ENCODE measurements at regions not wholly inside any gene's neighbourhood (a gene's known extent, or its start where the extent isn't known, plus 50 kb on each side); places are given as distances from the start of the nearest gene placed in this dataset.

DNA sequence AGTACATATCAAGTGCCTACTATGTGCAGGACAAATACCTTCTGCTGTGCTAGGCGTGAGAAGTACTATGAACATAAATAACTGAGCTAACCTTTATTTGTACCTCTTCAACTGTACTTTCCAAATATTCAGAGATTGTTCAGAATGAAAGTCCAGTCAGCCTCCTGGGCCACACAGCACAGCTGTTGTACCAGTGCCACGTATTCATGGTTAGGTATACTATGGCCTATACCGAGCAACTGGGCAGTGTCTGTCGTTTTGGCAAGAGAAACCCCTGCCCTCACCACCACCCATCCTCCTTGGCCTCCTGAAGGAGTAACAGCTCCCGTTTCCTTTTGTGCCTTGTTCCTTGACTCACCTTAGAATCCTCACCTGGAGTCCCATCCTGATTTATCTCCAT, 53.0 kb downstream of the RASSF10 start:
- H3K9me3 ChIP-seq (ENCODE audit: control insufficient read depth, low read length), result no peaks in the 10 kb centered on the region
- no peak overlapping the region for H2AFZ ChIP-seq
- no peaks in the 10 kb centered on the region for H3K4me1 ChIP-seq
- TF ChIP-seq, protein P1, sequence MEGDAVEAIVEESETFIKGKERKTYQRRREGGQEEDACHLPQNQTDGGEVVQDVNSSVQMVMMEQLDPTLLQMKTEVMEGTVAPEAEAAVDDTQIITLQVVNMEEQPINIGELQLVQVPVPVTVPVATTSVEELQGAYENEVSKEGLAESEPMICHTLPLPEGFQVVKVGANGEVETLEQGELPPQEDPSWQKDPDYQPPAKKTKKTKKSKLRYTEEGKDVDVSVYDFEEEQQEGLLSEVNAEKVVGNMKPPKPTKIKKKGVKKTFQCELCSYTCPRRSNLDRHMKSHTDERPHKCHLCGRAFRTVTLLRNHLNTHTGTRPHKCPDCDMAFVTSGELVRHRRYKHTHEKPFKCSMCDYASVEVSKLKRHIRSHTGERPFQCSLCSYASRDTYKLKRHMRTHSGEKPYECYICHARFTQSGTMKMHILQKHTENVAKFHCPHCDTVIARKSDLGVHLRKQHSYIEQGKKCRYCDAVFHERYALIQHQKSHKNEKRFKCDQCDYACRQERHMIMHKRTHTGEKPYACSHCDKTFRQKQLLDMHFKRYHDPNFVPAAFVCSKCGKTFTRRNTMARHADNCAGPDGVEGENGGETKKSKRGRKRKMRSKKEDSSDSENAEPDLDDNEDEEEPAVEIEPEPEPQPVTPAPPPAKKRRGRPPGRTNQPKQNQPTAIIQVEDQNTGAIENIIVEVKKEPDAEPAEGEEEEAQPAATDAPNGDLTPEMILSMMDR (IDR thresholded peaks at IDR 0.05), result no peak
- no peak overlapping the region for H3K27ac ChIP-seq
- no peaks in the 10 kb centered on the region for H3K79me2 ChIP-seq
- H3K9ac ChIP-seq, result no peak overlapping the region
- H3K4me2 ChIP-seq (ENCODE audit: low read length), result no peak overlapping the region
- no peaks in the 10 kb centered on the region for H3K36me3 ChIP-seq (ENCODE audit: control insufficient read depth, insufficient read depth, low read length)
- no peak overlapping the region for H3K4me3 ChIP-seq (ENCODE audit: low read depth, low read length)
- no peaks in the 10 kb centered on the region for H3K27me3 ChIP-seq (ENCODE audit: control insufficient read depth, insufficient read depth, low read length)

DNA sequence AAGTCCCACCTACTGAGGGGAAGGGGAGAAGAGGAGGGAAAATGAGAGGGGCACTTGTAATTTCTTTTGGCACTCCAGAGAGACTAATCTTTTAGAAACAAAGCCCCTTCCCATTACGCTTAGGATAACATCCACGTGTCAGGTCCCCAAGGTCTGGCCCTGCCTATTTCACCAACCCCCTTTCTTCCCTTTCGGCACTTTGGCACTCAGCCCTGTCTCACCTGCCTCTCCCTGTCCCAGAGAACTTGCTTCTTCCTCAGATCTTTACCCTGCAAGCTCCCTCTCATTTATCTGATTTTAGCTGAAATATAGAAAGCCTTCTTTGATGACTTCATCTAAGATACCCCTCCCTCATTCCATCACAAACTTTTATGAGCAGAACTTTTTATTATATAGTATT, 55.5 kb downstream of the RASSF10 start:
- no peak overlapping the region for H3K9ac ChIP-seq
- no peak overlapping the region for H3K4me3 ChIP-seq (ENCODE audit: low read depth, low read length)
- H3K4me1 ChIP-seq, result no peaks in the 10 kb centered on the region
- H3K36me3 ChIP-seq (ENCODE audit: control insufficient read depth, insufficient read depth, low read length), result no peaks in the 10 kb centered on the region
- no peak overlapping the region for H3K27ac ChIP-seq
- TF ChIP-seq, protein P1 (IDR thresholded peaks at IDR 0.05), result no peak
- no peaks in the 10 kb centered on the region for H3K9me3 ChIP-seq (ENCODE audit: control insufficient read depth, low read length)
- H2AFZ ChIP-seq, result no peak overlapping the region
- no peaks in the 10 kb centered on the region for H3K79me2 ChIP-seq
- H3K27me3 ChIP-seq (ENCODE audit: control insufficient read depth, insufficient read depth, low read length), result no peaks in the 10 kb centered on the region
- no peak overlapping the region for H3K4me2 ChIP-seq (ENCODE audit: low read length)

DNA sequence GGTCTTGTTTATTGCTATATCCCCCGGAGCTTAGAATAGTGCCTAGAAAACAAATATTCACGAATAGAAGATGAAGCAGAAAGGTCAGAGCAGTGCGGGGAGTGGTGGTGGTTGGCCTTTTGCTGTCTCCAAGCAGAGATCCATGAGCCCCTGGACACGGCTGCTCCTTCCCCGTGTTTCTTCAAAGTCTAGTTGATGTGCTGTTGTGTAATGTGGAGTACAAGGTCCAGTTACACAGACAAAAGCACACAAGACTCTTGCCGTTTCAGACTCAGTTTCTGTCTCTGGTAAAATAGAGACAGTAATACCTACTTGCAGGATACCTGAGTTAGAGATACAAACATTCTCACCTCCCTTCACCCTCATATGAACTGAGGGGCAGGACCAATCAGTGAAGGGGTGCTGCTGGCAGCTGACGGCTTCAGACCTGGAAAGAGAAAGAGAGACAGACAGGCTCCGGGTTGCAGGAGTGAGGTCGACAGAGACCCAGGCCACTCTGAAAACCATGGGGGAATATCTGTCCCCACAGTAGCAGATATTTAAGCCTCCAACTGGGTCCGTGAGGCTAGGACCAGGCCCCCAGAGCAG, 56.2 kb downstream of the RASSF10 start:
- H3K27me3 ChIP-seq (ENCODE audit: control insufficient read depth, insufficient read depth, low read length), result no peaks in the 10 kb centered on the region
- no peaks in the 10 kb centered on the region for H3K79me2 ChIP-seq
- H3K4me3 ChIP-seq (ENCODE audit: low read depth, low read length), result no peak overlapping the region
- no peaks in the 10 kb centered on the region for H3K36me3 ChIP-seq (ENCODE audit: control insufficient read depth, insufficient read depth, low read length)
- no peaks in the 10 kb centered on the region for H3K9me3 ChIP-seq (ENCODE audit: control insufficient read depth, low read length)
- H3K9ac ChIP-seq, result no peak overlapping the region
- no peak overlapping the region for H3K4me2 ChIP-seq (ENCODE audit: low read length)
- peak overlapping the region; percentile 53 for H2AFZ ChIP-seq
- no peaks in the 10 kb centered on the region for H3K4me1 ChIP-seq
- TF ChIP-seq, protein P1 (IDR thresholded peaks at IDR 0.05), result no peak
- no peak overlapping the region for H3K27ac ChIP-seq

DNA sequence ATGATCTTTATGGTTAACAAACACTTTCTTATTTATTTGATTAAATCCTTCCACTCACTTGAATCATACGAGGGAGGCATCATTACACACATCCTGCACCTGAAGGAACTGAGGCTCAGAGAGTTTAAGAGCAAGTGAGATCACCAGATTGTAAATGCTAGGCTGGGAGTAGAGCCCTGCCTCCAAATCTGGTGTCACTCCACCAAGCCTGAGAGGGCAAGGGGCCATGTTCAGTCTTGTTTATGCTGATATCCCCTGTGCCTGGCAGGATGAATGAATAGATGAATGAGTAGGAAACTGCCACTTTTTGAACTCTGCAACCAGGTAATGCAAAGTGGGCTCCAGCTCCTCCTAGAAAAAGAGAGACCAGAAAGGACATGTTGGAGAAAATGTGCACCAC, 59.1 kb downstream of the RASSF10 start:
- no peak overlapping the region for H3K4me2 ChIP-seq (ENCODE audit: low read length)
- H3K79me2 ChIP-seq, result no peaks in the 10 kb centered on the region

More for the DNA sequence above, 59.1 kb downstream of the RASSF10 start:
- H3K36me3 ChIP-seq (ENCODE audit: control insufficient read depth, insufficient read depth, low read length), result no peaks in the 10 kb centered on the region
- TF ChIP-seq, protein P1 (IDR thresholded peaks at IDR 0.05), result no peak
- no peak overlapping the region for H3K27ac ChIP-seq
- no peaks in the 10 kb centered on the region for H3K27me3 ChIP-seq (ENCODE audit: control insufficient read depth, insufficient read depth, low read length)
- no peaks in the 10 kb centered on the region for H3K4me1 ChIP-seq
- no peak overlapping the region for H3K4me3 ChIP-seq (ENCODE audit: low read depth, low read length)
- no peak overlapping the region for H3K9ac ChIP-seq
- no peak overlapping the region for H2AFZ ChIP-seq
- no peaks in the 10 kb centered on the region for H3K9me3 ChIP-seq (ENCODE audit: control insufficient read depth, low read length)

Measured in parathyroid adenoma (tissue), 2 donors.